Activated gamma-delta T cell treated with Interleukin-2 at 50 U/mL for 16 hours (primary cell): ENCODE measurements at regions not wholly inside any gene's neighbourhood (a gene's known extent, or its start where the extent isn't known, plus 50 kb on each side); places are given as distances from the start of the nearest gene placed in this dataset.
"Not testable (repeated sequence)": the region's sequence is repeated elsewhere in the genome, so short reads cannot be mapped to it uniquely, and the experiment has no call there.

Experiments used
- DNase-seq: peaks from one replicate; pipeline ENCODE4 v3.0.0-alpha.2; 2020

GRCh38 chr18:39365836-39366485, 1800.4 kb upstream of the CELF4 start:
- DNase-seq, result no peak

GRCh38 chr18:39360072-39360471, 1794.5 kb upstream of the CELF4 start:
- DNase-seq, result no peak

DNA sequence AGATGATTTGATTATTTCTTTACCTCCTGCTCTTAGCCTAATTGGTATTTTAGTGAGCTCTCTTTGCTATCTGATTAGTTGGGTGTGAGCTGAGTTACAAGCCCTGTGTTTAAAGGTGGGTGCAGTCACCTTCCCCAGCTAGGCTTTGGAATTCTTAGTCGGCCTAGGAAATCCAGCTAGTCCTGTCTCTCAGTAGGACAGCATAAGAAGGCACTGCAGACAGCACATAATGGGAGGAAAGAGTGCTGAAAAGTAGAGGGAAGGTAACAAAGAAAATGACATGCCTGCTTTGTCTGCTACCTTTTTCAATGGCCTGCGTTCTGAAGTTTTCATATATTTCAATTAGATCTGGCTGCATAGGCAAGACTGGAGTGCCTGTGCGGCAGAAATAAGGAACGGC, 1794.0 kb upstream of the CELF4 start:
- DNase-seq, result no peak

DNA sequence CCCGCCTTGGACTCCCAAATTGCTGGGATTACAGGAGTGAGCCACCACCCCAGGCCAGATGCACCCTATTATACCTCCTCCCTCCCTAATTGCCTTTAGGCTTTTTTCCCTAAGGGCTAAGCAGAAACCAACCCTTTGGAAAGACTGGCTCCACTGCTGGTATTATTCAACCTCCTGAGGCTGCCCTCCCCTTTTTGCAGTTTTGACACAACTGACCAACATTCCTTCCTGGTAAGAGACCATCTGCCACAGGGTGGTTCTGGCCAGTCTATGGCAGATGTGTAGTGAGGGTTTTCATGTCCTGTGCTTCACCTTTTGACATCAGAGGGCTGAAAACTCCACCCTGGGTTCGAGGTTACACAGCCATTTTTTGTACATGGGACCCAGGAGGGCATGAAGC, 1785.3 kb upstream of the CELF4 start:
- no peak for DNase-seq

DNA sequence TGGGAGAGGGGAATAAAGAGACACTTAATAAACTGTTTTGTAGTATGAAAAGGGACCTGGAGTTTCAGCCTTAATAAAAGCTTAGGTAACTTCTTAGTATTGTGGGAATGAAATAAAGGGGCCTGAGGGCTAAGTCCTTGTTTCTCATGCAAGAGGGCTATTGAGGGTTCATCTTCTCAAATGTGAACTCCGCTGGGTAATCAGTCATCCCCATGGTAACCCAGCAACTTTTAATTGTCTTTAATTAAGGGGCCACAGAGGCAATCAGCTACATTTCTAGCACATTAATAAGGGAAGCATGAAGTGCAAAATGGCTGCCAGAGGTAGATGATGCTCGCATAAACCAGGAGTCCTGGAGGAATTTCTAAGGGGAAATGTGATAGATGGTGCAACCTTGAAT, 1784.2 kb upstream of the CELF4 start:
- no peak for DNase-seq

DNA sequence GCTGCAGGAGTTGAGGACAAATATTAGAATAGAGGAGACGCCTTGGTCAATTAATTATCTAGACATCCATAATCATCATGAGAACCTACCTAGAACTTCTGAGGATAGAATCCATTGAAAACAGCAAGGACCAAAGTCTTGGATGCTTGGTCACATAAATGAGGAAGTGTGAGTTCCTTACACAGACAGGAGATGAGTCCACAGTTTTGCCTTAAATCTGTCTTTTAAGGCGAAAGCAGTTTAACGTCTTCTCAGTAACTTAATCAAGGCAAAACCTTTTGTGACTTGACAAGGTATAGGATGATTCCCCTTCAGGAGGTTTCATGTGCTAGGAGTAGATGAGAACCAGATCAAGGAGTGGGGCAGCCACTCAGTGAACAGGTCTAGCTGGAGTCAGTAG, 1783.2 kb upstream of the CELF4 start:
- DNase-seq, result no peak

- no peak for DNase-seq
Measured at GRCh38 chr18:39347701-39348100, 1782.1 kb upstream of the CELF4 start.

- no peak for DNase-seq
Measured at GRCh38 chr18:39346916-39347315, 1781.3 kb upstream of the CELF4 start.

DNA sequence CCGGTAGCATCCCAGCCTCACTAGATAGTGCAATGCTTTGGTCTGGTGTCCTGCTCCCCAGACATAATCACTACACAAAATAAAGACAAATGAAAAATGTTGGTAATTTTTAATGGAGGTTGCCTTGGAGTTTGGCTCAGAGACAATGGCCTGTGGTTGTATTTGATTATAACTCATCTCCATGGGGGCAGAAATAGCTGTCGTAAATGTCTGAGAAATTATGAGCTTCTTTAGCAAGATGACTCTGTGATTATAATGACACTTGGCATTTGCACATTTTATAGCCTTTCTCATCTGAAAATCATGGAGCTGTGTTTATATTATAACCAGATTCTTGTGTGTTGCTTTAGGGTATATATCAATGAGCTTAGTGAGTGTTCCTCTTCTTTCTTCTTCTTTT, 1779.7 kb upstream of the CELF4 start:
- DNase-seq, result no peak

DNA sequence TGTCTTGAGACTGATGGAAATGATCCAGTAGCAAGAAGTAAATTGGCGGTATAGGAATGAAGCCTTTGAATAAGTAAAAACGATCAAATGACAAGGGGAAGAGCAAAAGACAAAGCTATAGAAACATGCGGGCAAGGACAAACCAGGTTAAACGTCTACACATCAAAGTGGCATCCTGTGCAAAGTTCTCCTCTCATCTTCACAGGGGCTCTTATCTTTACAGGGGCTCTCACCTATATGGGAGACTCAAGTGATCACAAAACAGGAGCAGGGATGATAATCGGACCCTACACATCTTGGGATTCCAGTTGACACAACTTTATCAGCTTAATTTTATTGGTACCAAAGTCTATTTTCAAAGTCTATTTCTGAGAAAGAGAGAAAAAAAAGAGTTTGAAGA, 1778.9 kb upstream of the CELF4 start:
- DNase-seq, result no peak

- no peak for DNase-seq
Measured at GRCh38 chr18:39341129-39341528, 1775.5 kb upstream of the CELF4 start.

DNA sequence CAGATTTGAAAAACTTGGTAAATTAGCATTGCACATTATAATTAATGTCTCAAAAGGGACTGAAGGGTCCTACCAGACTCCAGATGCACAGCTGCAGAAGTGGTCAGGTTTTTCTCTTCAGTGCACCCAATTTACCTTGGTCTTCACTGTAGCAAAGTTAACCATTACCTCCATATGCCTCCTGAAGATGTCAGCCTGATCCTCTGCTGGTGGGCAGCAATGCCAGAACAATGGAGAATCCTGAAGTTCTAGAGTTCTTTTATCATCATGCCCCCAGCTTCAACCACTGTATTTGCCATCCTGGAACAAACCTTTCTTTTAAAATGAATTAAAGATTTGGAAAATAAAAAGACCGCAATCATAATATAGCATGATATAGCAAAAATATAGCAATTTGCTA, 1774.8 kb upstream of the CELF4 start:
- DNase-seq, result no peak

DNA sequence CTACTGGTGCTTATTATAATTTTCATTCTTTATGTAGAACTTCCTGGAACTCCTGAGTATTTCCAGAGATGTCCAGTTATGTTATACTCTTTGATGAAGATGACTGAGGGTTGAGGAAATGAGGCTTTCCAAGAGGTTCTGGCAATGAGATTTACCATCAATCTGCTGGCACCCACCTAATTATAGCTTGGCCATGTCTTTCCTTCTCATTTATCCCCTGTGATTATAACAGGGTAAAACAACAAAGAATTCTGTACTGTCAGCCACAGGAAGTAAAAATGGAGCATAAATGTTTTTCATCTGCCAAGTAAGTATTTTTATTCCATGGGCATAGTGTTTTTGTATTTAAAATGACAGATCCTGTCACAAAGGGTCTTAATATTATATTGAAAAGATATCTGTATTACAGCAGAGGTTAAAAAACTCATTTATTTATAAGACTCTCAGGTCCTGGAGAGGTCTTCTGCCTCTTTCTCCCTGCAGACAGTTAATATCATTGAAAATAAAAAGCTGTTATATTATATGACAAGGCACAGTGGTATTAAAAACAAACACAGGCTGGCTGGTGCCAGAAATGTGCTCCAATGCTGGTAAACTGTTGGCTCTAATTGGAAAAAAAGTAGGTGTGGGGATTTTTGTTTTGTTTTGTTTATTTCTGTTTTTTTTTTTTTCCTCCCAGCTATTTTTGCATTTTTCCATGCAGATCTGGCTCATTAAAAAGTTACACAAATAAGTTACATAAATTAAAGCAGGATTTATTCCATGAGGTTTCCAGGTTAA, 1764.1 kb upstream of the CELF4 start:
- DNase-seq, result no peak

DNA sequence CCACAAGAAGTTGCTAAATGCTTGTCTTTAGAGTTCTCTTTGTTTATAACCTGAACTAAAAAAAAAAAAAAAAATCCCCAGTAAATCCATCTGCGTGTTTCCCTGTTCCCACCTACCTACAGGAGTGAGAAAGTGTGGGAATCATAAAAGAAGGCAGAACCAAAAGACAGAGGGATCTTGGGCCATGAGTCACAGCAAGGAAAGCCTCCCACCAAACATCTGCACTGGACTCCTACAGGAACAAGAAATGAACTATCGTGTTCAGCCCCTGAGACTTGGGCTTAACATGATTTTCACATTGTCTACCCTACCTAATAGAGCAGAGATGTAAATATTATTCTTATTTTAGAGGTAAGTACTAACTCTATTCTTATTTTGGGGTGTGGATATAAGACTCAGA, 1761.2 kb upstream of the CELF4 start:
- DNase-seq, result no peak

GRCh38 chr18:39325973-39326372, 1760.4 kb upstream of the CELF4 start:
- DNase-seq, result no peak

DNA sequence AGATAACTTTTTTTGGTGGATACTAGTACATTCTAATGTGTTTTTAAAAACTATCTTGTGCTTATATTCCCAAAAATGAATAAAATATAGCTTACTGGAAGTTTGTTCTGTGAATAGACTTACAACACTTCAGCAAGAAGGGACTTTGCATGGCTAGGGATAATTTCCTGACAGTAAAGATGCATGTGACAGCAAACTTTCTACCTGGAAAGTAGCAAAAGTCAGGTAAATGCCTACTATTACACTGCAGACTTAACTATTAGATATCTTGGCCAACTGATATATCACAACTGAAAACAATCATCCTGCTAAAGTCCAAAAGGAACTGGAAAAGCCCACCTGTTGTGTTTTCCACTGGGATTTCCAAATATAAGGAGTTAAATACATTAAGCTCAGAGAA, 1753.5 kb upstream of the CELF4 start:
- no peak for DNase-seq

DNA sequence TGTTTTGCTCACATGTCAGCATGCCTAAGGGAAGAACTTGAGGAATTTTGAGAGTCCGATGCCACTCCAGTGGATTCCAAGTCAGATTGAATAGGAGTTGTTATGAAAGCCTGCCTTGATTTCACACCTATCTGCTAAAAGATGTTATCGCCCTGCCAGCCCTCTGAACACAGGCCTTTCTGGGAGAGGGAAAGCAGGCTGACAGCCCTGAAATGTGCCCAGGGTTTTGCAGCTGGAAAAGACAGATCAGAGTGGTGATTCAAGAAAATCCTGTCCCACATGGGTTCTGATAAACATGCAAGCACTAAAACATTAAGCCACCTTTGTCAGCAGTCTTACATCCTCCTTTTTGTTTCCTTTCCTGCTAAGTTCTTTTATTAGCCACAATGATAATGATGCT, 1752.9 kb upstream of the CELF4 start:
- DNase-seq, result no peak

DNA sequence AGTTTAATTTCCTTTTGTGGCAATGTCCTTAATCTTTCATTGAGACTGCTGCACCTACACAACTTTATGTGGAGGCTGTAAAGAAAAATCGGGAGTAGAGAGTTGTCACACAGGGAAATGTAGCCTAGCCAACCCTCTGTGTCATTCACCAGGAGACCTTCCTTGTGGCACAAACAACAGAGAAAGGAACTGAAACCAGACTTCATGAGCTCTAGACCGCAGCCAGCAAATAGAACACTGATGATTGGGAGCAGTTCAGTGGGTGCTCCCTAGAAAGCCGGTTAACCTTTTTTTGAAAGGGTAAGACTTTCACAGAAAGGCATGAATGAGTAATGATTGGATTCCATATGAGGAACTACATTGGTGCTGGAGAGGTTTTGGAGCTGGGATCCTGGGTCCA, 1752.4 kb upstream of the CELF4 start:
- DNase-seq, result no peak

DNA sequence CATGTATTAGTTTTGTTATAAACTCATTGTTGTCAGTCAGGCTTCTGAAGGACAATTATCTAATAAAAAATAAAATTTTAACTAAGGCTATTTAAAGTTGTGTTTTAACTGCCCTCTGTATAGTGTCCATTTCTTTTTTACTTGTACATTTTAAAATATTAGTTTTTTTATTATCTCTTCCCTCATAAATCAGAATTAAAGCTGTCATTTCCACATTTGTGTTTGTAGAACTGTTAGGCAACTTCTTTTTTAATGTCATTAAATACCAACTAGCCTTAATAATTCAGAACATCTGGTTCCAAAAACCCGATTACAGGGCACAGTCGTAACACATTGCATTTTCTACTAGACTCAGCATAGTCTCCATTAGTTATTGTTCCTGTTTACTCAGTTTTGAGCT, 1749.0 kb upstream of the CELF4 start:
- no peak for DNase-seq

- DNase-seq, result no peak
Measured at GRCh38 chr18:39313992-39314391, 1748.4 kb upstream of the CELF4 start.

DNA sequence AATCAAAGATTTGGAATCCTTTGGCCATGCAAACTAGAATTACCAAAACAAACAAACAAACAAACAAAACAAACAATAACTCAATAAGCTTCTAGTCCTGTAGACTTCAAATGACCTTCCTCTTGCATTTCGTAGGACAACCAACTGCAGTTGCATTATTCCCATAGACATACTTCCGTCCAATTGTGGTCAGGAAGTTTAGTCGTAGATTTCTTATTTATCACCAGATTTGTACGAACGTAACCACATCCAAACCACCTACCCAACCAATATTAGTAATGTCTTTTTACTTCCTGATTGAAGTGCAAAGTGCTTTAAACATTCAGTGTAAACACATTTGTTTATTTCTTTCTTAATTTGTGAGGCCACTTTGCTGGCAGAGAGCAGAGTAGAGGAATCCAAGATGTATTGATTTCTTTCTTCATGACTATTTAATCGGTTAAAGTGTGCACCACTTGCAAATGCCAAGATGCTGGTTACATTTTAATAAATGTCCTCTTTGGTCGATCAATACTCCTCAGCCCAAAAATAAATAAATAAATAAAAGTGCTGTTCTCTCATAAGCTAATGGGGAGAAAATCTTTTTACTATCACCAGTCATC, 1745.6 kb upstream of the CELF4 start:
- DNase-seq, result no peak

GRCh38 chr18:39308931-39309521, 1743.4 kb upstream of the CELF4 start:
- not testable (repeated sequence) for DNase-seq

DNA sequence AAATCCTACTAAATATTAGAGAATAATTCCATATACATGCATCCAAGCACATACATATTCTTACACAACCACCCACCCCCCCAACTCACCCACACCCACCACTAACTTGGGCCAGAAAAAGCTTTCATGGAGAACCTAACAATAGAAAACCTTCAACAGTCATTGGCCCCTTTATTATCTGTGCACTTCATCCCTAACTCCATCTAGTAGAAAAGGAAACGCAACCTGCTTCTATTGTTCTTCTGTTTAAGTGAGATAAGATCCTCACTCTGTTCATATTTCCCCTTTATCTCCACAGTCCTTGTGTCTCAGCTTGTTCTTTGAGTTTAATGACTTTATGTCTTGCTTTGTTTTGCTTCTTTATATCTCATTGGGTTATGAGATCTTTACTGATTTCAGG, 1740.2 kb upstream of the CELF4 start:
- no peak for DNase-seq

DNA sequence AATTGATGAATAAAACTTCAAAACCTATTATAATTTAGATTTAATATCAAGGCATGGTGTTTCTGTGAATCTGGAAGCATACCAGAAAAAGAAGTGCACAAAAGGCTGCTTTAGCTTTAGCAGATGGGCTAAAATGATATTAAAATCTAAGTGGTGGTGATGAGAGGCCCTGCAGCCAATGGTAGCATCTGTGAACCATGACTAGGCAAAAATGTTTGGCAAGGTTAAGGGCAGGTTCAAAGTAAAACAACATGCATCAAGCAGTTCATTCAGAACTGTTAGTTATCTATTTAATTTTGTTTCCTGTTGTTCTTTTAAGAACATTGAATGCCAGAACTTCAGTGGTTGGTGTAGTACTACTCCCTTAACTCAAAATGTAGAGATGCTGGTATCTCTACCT, 1736.9 kb upstream of the CELF4 start:
- no peak for DNase-seq
